Breast epithelium (tissue), 4 donors: ENCODE measurements at regions not wholly inside any gene's neighbourhood (a gene's known extent, or its start where the extent isn't known, plus 50 kb on each side); places are given as distances from the start of the nearest gene placed in this dataset.

Experiments used
- DNase-seq, 2 donors: peaks; one replicate each; pipeline ENCODE4 v3.0.0-alpha.2; 2019; ENCODE audit warnings: low spot score in 2 of 2
- H3K27ac ChIP-seq, 2 donors: fragments of 200-600 bp; sonication (generic) in 1 of 2; one replicate each; pipeline ENCODE4 v1.5.1; 2016 to 2019; ENCODE audit warnings: mild to moderate bottlenecking in 1 of 2
- H3K27me3 ChIP-seq, 2 donors: fragments of 200-600 bp; sonication (generic) in 1 of 2; one replicate each; pipeline versions ENCODE4 v1.5.1 to v1.6.0; 2017 to 2019; ENCODE audit warnings: control low read depth in 1 of 2, mild to moderate bottlenecking in 1 of 2
- H3K36me3 ChIP-seq: fragments of 200-600 bp; one replicate; pipeline ENCODE4 v1.5.1; 2019
- H3K4me1 ChIP-seq, 2 donors: fragments of 200-600 bp; sonication (generic); one replicate each; pipeline ENCODE4 v1.5.1; 2016 to 2019; ENCODE audit warnings: control low read depth in 1 of 2
- H3K4me3 ChIP-seq, 3 donors: fragments of 200-600 bp; sonication (generic); 1 replicate in 2 of 3; 2 replicates in 1 of 3; pipeline ENCODE4 v1.5.1; 2016 to 2019; ENCODE audit warnings: mild to moderate bottlenecking in 3 of 3, moderate library complexity in 2 of 3
- H3K9me3 ChIP-seq, 2 donors: fragments of 200-600 bp; sonication (generic) in 1 of 2; one replicate each; pipeline ENCODE4 v1.5.1; 2016 to 2019; ENCODE audit warnings: control low read depth in 1 of 2
- CTCF ChIP-seq, 3 donors: fragments of 450-650 bp; IDR thresholded peaks; one replicate each; pipeline ENCODE4 v1.5.1; 2016 to 2017; ENCODE audit warnings: antibody characterized with exemption in 3 of 3, mild to moderate bottlenecking in 3 of 3, moderate library complexity in 3 of 3
- POLR2A ChIP-seq: fragments of 450-650 bp; IDR thresholded peaks from one replicate; pipeline ENCODE4 v1.6.1; 2016; ENCODE audit warnings: antibody characterized with exemption, mild to moderate bottlenecking, moderate library complexity
- POLR2AphosphoS5 ChIP-seq, 3 donors: sonication (generic); formaldehyde crosslinking; IDR thresholded peaks; one replicate each; pipeline ENCODE4 v1.6.1; 2017; ENCODE audit warnings: antibody characterized with exemption in 3 of 3
- intact Hi-C: fragments of 100-400 bp; cut with DNase I; formaldehyde crosslinking; loops from one replicate; pipeline ENCODE4 v1.15.1; 2023; ENCODE audit warnings: low total_unique reads

- no peaks in the 10 kb centered on the region for H3K36me3 ChIP-seq
- intact Hi-C loops, result no loop called here
- no peaks in the 10 kb centered on the region for H3K27me3 ChIP-seq
- H3K9me3 ChIP-seq, result no peaks in the 10 kb centered on the region
- no peak overlapping the region for H3K4me3 ChIP-seq
- DNase-seq, result no peak
- TF ChIP-seq CTCF (IDR thresholded peaks at IDR 0.05) (no peak), POLR2A (no peak), POLR2AphosphoS5 (IDR thresholded peaks at IDR 0.05) (no peak)
- H3K27ac ChIP-seq, result no peak overlapping the region
- no peaks in the 10 kb centered on the region for H3K4me1 ChIP-seq
Observed at GRCh38 chr15:39318231-39318630, 262.6 kb upstream of the THBS1 start.

- intact Hi-C loops, result no loop called here
- TF ChIP-seq POLR2A (no peak), CTCF (IDR thresholded peaks at IDR 0.05) (no peak), POLR2AphosphoS5 (IDR thresholded peaks at IDR 0.05) (no peak)
- no peak for DNase-seq
- H3K36me3 ChIP-seq, result no peaks in the 10 kb centered on the region
- no peak overlapping the region for H3K27ac ChIP-seq
- H3K4me1 ChIP-seq, result no peaks in the 10 kb centered on the region
- H3K9me3 ChIP-seq, result no peaks in the 10 kb centered on the region
- H3K4me3 ChIP-seq, result no peak overlapping the region
- H3K27me3 ChIP-seq, result no peaks in the 10 kb centered on the region
Observed at GRCh38 chr15:39320355-39320754, 260.5 kb upstream of the THBS1 start.

- no peak for TF ChIP-seq POLR2AphosphoS5 (IDR thresholded peaks at IDR 0.05)
- TF ChIP-seq CTCF (IDR thresholded peaks at IDR 0.05), result no peak
- no peak for TF ChIP-seq POLR2A
- no peaks in the 10 kb centered on the region for H3K27me3 ChIP-seq
- intact Hi-C loops, result no loop called here
- H3K4me3 ChIP-seq, result no peak overlapping the region
- DNase-seq, result no peak
- H3K27ac ChIP-seq, result no peak overlapping the region
- no peaks in the 10 kb centered on the region for H3K4me1 ChIP-seq
- H3K36me3 ChIP-seq, result no peaks in the 10 kb centered on the region
- H3K9me3 ChIP-seq, result no peaks in the 10 kb centered on the region
Observed at GRCh38 chr15:39320886-39321285, 260.0 kb upstream of the THBS1 start.

GRCh38 chr15:39321977-39322376, 258.9 kb upstream of the THBS1 start:
- DNase-seq, result no peak
- no peaks in the 10 kb centered on the region for H3K9me3 ChIP-seq
- H3K27me3 ChIP-seq, result no peaks in the 10 kb centered on the region
- H3K4me3 ChIP-seq, result no peak overlapping the region
- no peak for TF ChIP-seq CTCF (IDR thresholded peaks at IDR 0.05)
- no peak for TF ChIP-seq POLR2AphosphoS5 (IDR thresholded peaks at IDR 0.05)
- TF ChIP-seq POLR2A, result no peak
- no peaks in the 10 kb centered on the region for H3K4me1 ChIP-seq
- no peaks in the 10 kb centered on the region for H3K36me3 ChIP-seq
- H3K27ac ChIP-seq, result no peak overlapping the region
- intact Hi-C loops, result no loop called here

GRCh38 chr15:39323157-39323556, 257.7 kb upstream of the THBS1 start:
- intact Hi-C loops, result no loop called here
- Histone ChIP-seq H3K4me3 (no peak overlapping the region), H3K4me1 (no peaks in the 10 kb centered on the region), H3K27ac (no peak overlapping the region), H3K36me3 (no peaks in the 10 kb centered on the region), H3K9me3 (no peaks in the 10 kb centered on the region), H3K27me3 (no peaks in the 10 kb centered on the region)
- DNase-seq, result no peak
- TF ChIP-seq POLR2A, result no peak
- TF ChIP-seq CTCF (IDR thresholded peaks at IDR 0.05), result no peak
- no peak for TF ChIP-seq POLR2AphosphoS5 (IDR thresholded peaks at IDR 0.05)
